Kidney epithelial cell (primary cell): ENCODE measurements at regions not wholly inside any gene's neighbourhood (a gene's known extent, or its start where the extent isn't known, plus 50 kb on each side); places are given as distances from the start of the nearest gene placed in this dataset.

Experiments
- DNase-seq: peaks from one replicate; pipeline ENCODE4 v3.0.0-alpha.2; 2010; ENCODE audit warnings: low read depth
- H3K27me3 ChIP-seq: 2 replicates; pipeline ENCODE4 v1.6.0; 2011; ENCODE audit warnings: low read length; ENCODE audit not compliant: control insufficient read depth, insufficient read depth
- H3K36me3 ChIP-seq: 2 replicates; pipeline ENCODE4 v1.5.1; 2011; ENCODE audit warnings: low read length; ENCODE audit not compliant: control insufficient read depth, insufficient read depth
- H3K4me3 ChIP-seq: 2 replicates; pipeline ENCODE4 v1.5.1; 2011; ENCODE audit warnings: low read depth, mild to moderate bottlenecking, control low read depth, low read length
- CTCF ChIP-seq: IDR thresholded peaks from 2 replicates; pipeline ENCODE4 v1.5.1; 2011; ENCODE audit warnings: mild to moderate bottlenecking, moderate library complexity, low read length, control low read depth, inconsistent platforms; ENCODE audit not compliant: insufficient read depth, poor library complexity, severe bottlenecking

GRCh38 chr6:6436946-6437345 lies 116.5 kb upstream of the F13A1 start:
- no peak for TF ChIP-seq CTCF
- H3K4me3 ChIP-seq = no peak overlapping the region

GRCh38 chr6:6438286-6438685 lies 117.8 kb upstream of the F13A1 start:
- no peak for TF ChIP-seq CTCF
- no peak overlapping the region for H3K4me3 ChIP-seq
- no peaks in the 10 kb centered on the region for H3K36me3 ChIP-seq
- no peaks in the 10 kb centered on the region for H3K27me3 ChIP-seq
- no peak for DNase-seq

More at GRCh38 chr6:6436946-6437345, 116.5 kb upstream of the F13A1 start:
- no peak for DNase-seq
- no peaks in the 10 kb centered on the region for H3K27me3 ChIP-seq
- no peaks in the 10 kb centered on the region for H3K36me3 ChIP-seq

- no peak for TF ChIP-seq CTCF
- Histone ChIP-seq H3K4me3 (no peak overlapping the region), H3K27me3 (no peaks in the 10 kb centered on the region), H3K36me3 (no peaks in the 10 kb centered on the region)
- DNase-seq = no peak
These were observed 119.3 kb upstream of the F13A1 start for GRCh38 chr6:6439778-6440177.

- DNase-seq = no peak
- TF ChIP-seq CTCF = no peak
- no peak overlapping the region for H3K4me3 ChIP-seq
- H3K36me3 ChIP-seq = no peaks in the 10 kb centered on the region
- no peaks in the 10 kb centered on the region for H3K27me3 ChIP-seq
These were observed 131.5 kb upstream of the F13A1 start for GRCh38 chr6:6452002-6452401.

- H3K27me3 ChIP-seq = no peaks in the 10 kb centered on the region
- no peak for TF ChIP-seq CTCF
- no peaks in the 10 kb centered on the region for H3K36me3 ChIP-seq
- no peak overlapping the region for H3K4me3 ChIP-seq
- no peak for DNase-seq
These were observed 132.7 kb upstream of the F13A1 start for GRCh38 chr6:6453186-6453585.

DNA sequence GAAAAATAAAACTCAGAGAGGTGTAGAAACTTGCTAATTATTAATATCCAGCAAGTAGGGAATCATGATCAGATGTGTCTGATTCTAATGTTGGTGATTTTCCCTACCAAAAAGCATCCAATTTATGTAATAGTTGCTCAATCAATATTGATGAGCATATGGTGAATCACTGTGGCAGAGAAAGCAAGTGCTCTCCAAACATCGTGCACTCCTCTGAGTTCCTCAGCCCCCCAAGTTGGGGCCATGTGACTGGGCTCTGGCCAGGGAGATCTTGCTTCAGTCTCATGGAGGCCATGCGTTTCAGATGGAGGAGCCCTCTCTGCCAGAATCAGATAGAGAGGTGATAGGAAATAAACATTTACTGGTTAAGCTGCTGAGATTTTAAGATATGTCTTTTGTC lies 133.2 kb upstream of the LY86 start:
- Histone ChIP-seq H3K4me3 (no peak overlapping the region), H3K36me3 (no peaks in the 10 kb centered on the region), H3K27me3 (no peaks in the 10 kb centered on the region)
- DNase-seq = no peak
- TF ChIP-seq CTCF = no peak
